OCI-LY3 (cell line): ENCODE measurements at regions not wholly inside any gene's neighbourhood (a gene's known extent, or its start where the extent isn't known, plus 50 kb on each side); places are given as distances from the start of the nearest gene placed in this dataset.

ENCODE experiments used
- EZH2phosphoT487 ChIP-seq: fragments of 200-600 bp; shearing (Covaris generic); IDR thresholded peaks from 2 replicates; pipeline ENCODE4 v1.6.1; 2018; ENCODE audit warnings: antibody characterized with exemption, mixed run types, low read depth
- TF ChIP-seq, protein P1 (sequence below): fragments of 200-600, 300-600 bp; sonication (generic); IDR thresholded peaks from 2 replicates; pipeline ENCODE4 v1.5.1; 2014; ENCODE audit warnings: antibody characterized with exemption, low read length, low read depth

- TF ChIP-seq, protein P1, sequence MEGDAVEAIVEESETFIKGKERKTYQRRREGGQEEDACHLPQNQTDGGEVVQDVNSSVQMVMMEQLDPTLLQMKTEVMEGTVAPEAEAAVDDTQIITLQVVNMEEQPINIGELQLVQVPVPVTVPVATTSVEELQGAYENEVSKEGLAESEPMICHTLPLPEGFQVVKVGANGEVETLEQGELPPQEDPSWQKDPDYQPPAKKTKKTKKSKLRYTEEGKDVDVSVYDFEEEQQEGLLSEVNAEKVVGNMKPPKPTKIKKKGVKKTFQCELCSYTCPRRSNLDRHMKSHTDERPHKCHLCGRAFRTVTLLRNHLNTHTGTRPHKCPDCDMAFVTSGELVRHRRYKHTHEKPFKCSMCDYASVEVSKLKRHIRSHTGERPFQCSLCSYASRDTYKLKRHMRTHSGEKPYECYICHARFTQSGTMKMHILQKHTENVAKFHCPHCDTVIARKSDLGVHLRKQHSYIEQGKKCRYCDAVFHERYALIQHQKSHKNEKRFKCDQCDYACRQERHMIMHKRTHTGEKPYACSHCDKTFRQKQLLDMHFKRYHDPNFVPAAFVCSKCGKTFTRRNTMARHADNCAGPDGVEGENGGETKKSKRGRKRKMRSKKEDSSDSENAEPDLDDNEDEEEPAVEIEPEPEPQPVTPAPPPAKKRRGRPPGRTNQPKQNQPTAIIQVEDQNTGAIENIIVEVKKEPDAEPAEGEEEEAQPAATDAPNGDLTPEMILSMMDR = no peak
- TF ChIP-seq EZH2phosphoT487 = no peak
These were observed 54.1 kb upstream of the CHST11 start for GRCh38 chr12:104402630-104403029.
